HepG2 (cell line): ENCODE measurements at regions not wholly inside any gene's neighbourhood (a gene's known extent, or its start where the extent isn't known, plus 50 kb on each side); places are given as distances from the start of the nearest gene placed in this dataset.

Experiments
- ATAC-seq: fragments of 200-7000 bp; cut with Tn5 transposase; 3 replicates; pipeline ENCODE4 v1.9.1; 2020; ENCODE audit warnings: mild to moderate bottlenecking, moderate library complexity
- BruUV-seq: library from RNA; stranded (reverse); fragments of 400-500 nt; replicated peaks from 2 replicates; lab custom pipeline; 2021; lab: Mats Ljungman, UMichigan
- CTCF ChIA-PET: fragments of 300-600 bp; formaldehyde crosslinking; extraction: SDS; loops from one replicate; lab custom pipeline; 2021; ENCODE audit warnings: low total read pairs, inconsistent platforms, low intra/inter-chr PET ratio; lab: Yijun Ruan, JAX
- POLR2A ChIA-PET: fragments of 350-600 bp; sonication (Branson Sonifier 250); formaldehyde crosslinking; loops from one replicate; lab custom pipeline; 2020; ENCODE audit warnings: antibody characterized with exemption, inconsistent platforms; lab: Yijun Ruan, JAX
- DNase-seq: peaks from one replicate; pipeline ENCODE4 v3.0.0-alpha.2; 2015; ENCODE audit warnings: low spot score
- FAIRE-seq: peaks from 3 replicates; lab custom pipeline; 2011; peaks lifted over from hg19 to GRCh38; lab: Jason Lieb, UNC
- H2AFZ ChIP-seq: one replicate; pipeline ENCODE4 v1.6.1; 2011; ENCODE audit warnings: low read length, inconsistent platforms
- H3K27ac ChIP-seq: fragments of 300-600 bp; 3 replicates; pipeline ENCODE4 v1.8.0; 2011; ENCODE audit warnings: mixed run types, mild to moderate bottlenecking, mixed read lengths, low read length, inconsistent platforms; ENCODE audit not compliant: insufficient read depth; ENCODE audit errors: extremely low read length
- H3K27me3 ChIP-seq, 2 experiments: fragments of 200-600 bp in 1 of 2; 2 replicates in 1 of 2; 3 replicates in 1 of 2; pipeline versions ENCODE4 v1.6.0 to v1.8.0; 2011; ENCODE audit warnings: low read length in 2 of 2, mild to moderate bottlenecking in 2 of 2, moderate library complexity in 2 of 2, inconsistent platforms in 1 of 2; ENCODE audit not compliant: insufficient read depth in 2 of 2, control insufficient read depth in 1 of 2
- H3K36me3 ChIP-seq, 2 experiments: fragments of 200-600 bp in 1 of 2; replicated peaks in 1 of 2; 2 replicates in 1 of 2; 3 replicates in 1 of 2; pipeline versions ENCODE4 v1.5.1 to v1.8.0; 2011; ENCODE audit warnings: low read length in 2 of 2, inconsistent platforms in 1 of 2; ENCODE audit not compliant: insufficient read depth in 2 of 2, control insufficient read depth in 1 of 2
- H3K4me1 ChIP-seq: 2 replicates; pipeline ENCODE4 v1.5.1; 2012; ENCODE audit warnings: low read length, inconsistent platforms; ENCODE audit not compliant: insufficient read depth
- H3K4me2 ChIP-seq: 2 replicates; pipeline ENCODE4 v1.6.0; 2011; ENCODE audit warnings: low read depth, low read length, inconsistent platforms
- H3K4me3 ChIP-seq, 3 experiments: fragments of 200-600 bp in 1 of 3; sonication (generic), shearing (Covaris generic) in 1 of 3; replicated peaks in 1 of 3; 2 replicates each; pipeline ENCODE4 v1.5.1; 2011 to 2016; ENCODE audit warnings: low read length in 3 of 3, inconsistent platforms in 2 of 3, low read depth in 2 of 3, mild to moderate bottlenecking in 2 of 3, control low read depth in 1 of 3, mixed read lengths in 1 of 3; ENCODE audit not compliant: insufficient read depth in 1 of 3
- H3K79me2 ChIP-seq: one replicate; pipeline ENCODE4 v1.6.1; 2011; ENCODE audit warnings: low read length, inconsistent platforms; ENCODE audit not compliant: insufficient read depth
- H3K9ac ChIP-seq: 2 replicates; pipeline ENCODE4 v1.6.0; 2011; ENCODE audit warnings: mild to moderate bottlenecking, low read depth, low read length, inconsistent platforms; ENCODE audit not compliant: insufficient read depth
- H3K9me3 ChIP-seq: 2 replicates; pipeline ENCODE4 v1.5.1; 2012; ENCODE audit warnings: mild to moderate bottlenecking, low read length
- H4K20me1 ChIP-seq: 2 replicates; pipeline ENCODE4 v1.6.0; 2011; ENCODE audit warnings: inconsistent platforms, mild to moderate bottlenecking, low read length, moderate library complexity; ENCODE audit not compliant: insufficient read depth
- ATF7-NPFF ChIP-seq: sonication (generic); formaldehyde crosslinking; IDR thresholded peaks from 2 replicates; pipeline ENCODE4 v1.8.1; 2023; ENCODE audit warnings: mild to moderate bottlenecking, low read depth, missing genetic modification reagents, moderate library complexity
- CHD2 ChIP-seq: IDR thresholded peaks from 2 replicates; pipeline ENCODE4 v1.6.1; 2011; ENCODE audit warnings: low read depth, low read length, improper control_type of control experiment
- FOSL2 ChIP-seq: sonication (generic); formaldehyde crosslinking; IDR thresholded peaks from 2 replicates; pipeline ENCODE4 v1.4.0; 2020; ENCODE audit warnings: missing genetic modification reagents
- ISX ChIP-seq: sonication (generic); formaldehyde crosslinking; conservative IDR thresholded peaks from 2 replicates; pipeline ENCODE4 v1.5.0; 2020; ENCODE audit warnings: missing genetic modification reagents
- NFYB ChIP-seq: sonication (generic); formaldehyde crosslinking; IDR thresholded peaks from 2 replicates; pipeline ENCODE4 v1.4.0; 2020; ENCODE audit warnings: missing genetic modification reagents
- NR0B2 ChIP-seq: sonication (generic); formaldehyde crosslinking; IDR thresholded peaks from 2 replicates; pipeline ENCODE4 v1.4.0; 2020; ENCODE audit warnings: mild to moderate bottlenecking, missing genetic modification reagents
- SMC3 ChIP-seq: IDR thresholded peaks from 2 replicates; pipeline ENCODE4 v1.6.1; 2011; ENCODE audit warnings: low read length, improper control_type of control experiment
- SNAPC2 ChIP-seq: sonication (generic); formaldehyde crosslinking; IDR thresholded peaks from 2 replicates; pipeline ENCODE4 v1.8.1; 2022; ENCODE audit warnings: mild to moderate bottlenecking, missing genetic modification reagents
- XBP1 ChIP-seq: sonication (generic); formaldehyde crosslinking; IDR thresholded peaks from 2 replicates; pipeline ENCODE4 v1.5.0; 2020; ENCODE audit warnings: missing genetic modification reagents
- ZMYM4 ChIP-seq: sonication (generic); formaldehyde crosslinking; IDR thresholded peaks from 2 replicates; pipeline ENCODE4 v1.8.1; 2023; ENCODE audit warnings: mild to moderate bottlenecking, missing genetic modification reagents
- ZNF430 ChIP-seq: sonication (generic); formaldehyde crosslinking; IDR thresholded peaks from 2 replicates; pipeline ENCODE4 v1.9.0; 2021; ENCODE audit warnings: mild to moderate bottlenecking, missing genetic modification reagents
- ZNF512 ChIP-seq: sonication (generic); formaldehyde crosslinking; IDR thresholded peaks from 2 replicates; pipeline ENCODE4 v1.4.0; 2020; ENCODE audit warnings: mild to moderate bottlenecking, missing genetic modification reagents
- ZNF567 ChIP-seq: sonication (generic); formaldehyde crosslinking; IDR thresholded peaks from 2 replicates; pipeline ENCODE4 v1.8.1; 2023; ENCODE audit warnings: mild to moderate bottlenecking, missing genetic modification reagents, borderline replicate concordance
- ZNF607 ChIP-seq: sonication (generic); formaldehyde crosslinking; IDR thresholded peaks from 2 replicates; pipeline ENCODE4 v1.5.1; 2020; ENCODE audit warnings: missing genetic modification reagents, mild to moderate bottlenecking, borderline replicate concordance
- ZNF782 ChIP-seq: sonication (generic); formaldehyde crosslinking; IDR thresholded peaks from 2 replicates; pipeline ENCODE4 v1.4.0; 2020; ENCODE audit warnings: missing genetic modification reagents, mild to moderate bottlenecking, borderline replicate concordance
- WGBS: methylation state at CpG from one replicate; pipeline ENCODE4 v1.1.6; 2017; ENCODE audit warnings: low lambda C conversion rate; 5-methylcytosine and 5-hydroxymethylcytosine counted together
- in situ Hi-C: cut with HindIII; loops from 2 replicates; pipeline ENCODE4 v1.10.0; 2017; ENCODE audit warnings: low pct_unique_long_range_greater_than_20kb; ENCODE audit not compliant: extremely low pct_ligation_motif_present
- intact Hi-C: fragments of 100-400 bp; cut with micrococcal nuclease; formaldehyde crosslinking; loops from one replicate; pipeline ENCODE4 v1.10.0; 2022; ENCODE audit not compliant: unreplicated experiment

GRCh38 chr2:145160855-145161254 lies 640.9 kb upstream of the ZEB2 start:
- ChIA-PET CTCF (no interaction called here), POLR2A (no interaction called here)
- BruUV-seq: no TSS peak
- no peak for DNase-seq
- intact Hi-C loops (no loop called here), in situ Hi-C loops (no loop called here)
- FAIRE-seq: no peak
- H3K4me2 ChIP-seq: no peak overlapping the region
- H3K4me3 ChIP-seq: no peak overlapping the region
- ATAC-seq: no peak
- no peaks in the 10 kb centered on the region for H3K4me1 ChIP-seq
- H3K27me3 ChIP-seq: no peaks in the 10 kb centered on the region; a peak in 1 of 5 replicates
- 3% methylated on average over 1 of the region's 1 CpG for WGBS
- H3K79me2 ChIP-seq: no peaks in the 10 kb centered on the region
- no peaks in the 10 kb centered on the region for H3K36me3 ChIP-seq
- no peak overlapping the region for H3K27ac ChIP-seq
- H2AFZ ChIP-seq: no peak overlapping the region
- no peaks in the 10 kb centered on the region for H4K20me1 ChIP-seq
- H3K9me3 ChIP-seq: no peaks in the 10 kb centered on the region
- TF ChIP-seq ATF7-NPFF (CRISPR knock-in tag) (no peak), CHD2 (no peak), ZMYM4 (CRISPR knock-in tag) (no peak), XBP1 (no peak), SNAPC2 (CRISPR knock-in tag) (no peak), FOSL2 (CRISPR knock-in tag) (no peak), ZNF512 (no peak), ZNF607 (CRISPR knock-in tag) (no peak), NR0B2 (CRISPR knock-in tag) (no peak), NFYB (CRISPR knock-in tag) (no peak), ZNF782 (CRISPR knock-in tag) (no peak), ZNF567 (CRISPR knock-in tag) (no peak), SMC3 (no peak), ZNF430 (no peak), ISX (no peak)
- no peak overlapping the region for H3K9ac ChIP-seq
